Activated naive CD8-positive, alpha-beta T cell (primary cell): ENCODE measurements at regions not wholly inside any gene's neighbourhood (a gene's known extent, or its start where the extent isn't known, plus 50 kb on each side); places are given as distances from the start of the nearest gene placed in this dataset.

Experiments used
- H3K27ac Mint-ChIP-seq: one replicate; pipeline ENCODE4 v1.8.0; 2021; ENCODE audit warnings: mixed read lengths
- H3K27me3 Mint-ChIP-seq: one replicate; pipeline ENCODE4 v1.8.0; 2021; ENCODE audit warnings: mixed read lengths
- H3K36me3 Mint-ChIP-seq: one replicate; pipeline ENCODE4 v1.8.0; 2021; ENCODE audit warnings: mixed read lengths
- H3K4me1 Mint-ChIP-seq: one replicate; pipeline ENCODE4 v1.8.0; 2021; ENCODE audit warnings: low read depth, mixed read lengths
- H3K4me3 Mint-ChIP-seq: one replicate; pipeline ENCODE4 v1.8.0; 2021; ENCODE audit warnings: mild to moderate bottlenecking, mixed read lengths
- H3K9me3 Mint-ChIP-seq: one replicate; pipeline ENCODE4 v1.8.0; 2021; ENCODE audit warnings: low read depth, mixed read lengths

DNA sequence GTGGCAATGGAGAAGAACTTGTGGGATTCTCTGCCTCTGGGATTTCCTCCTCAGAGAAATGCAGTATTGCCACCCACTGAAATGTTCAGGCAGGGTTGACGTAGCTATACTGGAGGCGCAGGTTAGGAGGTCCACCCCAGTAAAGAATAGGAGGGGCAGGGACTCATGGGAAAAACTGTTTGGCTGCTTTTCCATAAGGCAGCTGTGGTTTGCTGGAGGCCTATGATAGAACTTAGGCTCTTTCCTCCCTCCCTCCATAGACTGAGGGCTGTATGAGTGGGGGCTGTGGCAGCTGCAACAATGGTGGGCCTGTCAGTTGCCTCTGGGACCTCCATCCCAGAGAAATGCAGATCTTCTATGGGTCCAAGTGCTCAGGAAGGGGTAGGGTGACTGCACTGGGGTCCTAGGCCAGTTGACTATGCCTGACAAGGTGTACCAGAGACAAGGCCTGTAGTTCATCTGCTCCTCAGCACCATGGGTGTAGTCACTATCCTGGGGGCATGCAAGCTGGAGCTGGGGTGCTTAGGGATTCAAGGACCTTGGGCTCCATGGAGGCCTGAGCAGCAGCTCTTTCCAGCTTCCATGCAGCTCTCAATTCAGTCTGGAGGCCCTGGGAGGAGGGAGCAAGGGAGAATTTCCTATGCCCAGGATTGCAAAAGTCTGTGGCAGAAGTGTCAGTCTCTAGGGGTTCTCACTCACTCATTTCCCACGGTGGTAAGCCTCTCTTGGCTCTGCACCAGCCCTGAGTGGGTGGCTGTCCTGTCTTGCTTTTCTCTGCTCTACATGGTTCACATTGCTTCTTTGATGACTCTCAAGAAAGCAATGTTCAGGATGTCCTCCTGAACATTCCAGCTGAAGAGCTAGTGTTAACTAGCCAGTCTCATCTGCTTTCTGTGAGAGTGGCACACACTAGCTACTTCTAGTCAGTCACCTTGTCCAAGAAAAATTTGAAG is 353.0 kb downstream of the IDS start:
- no peak overlapping the region for H3K4me3 Mint-ChIP-seq
- H3K36me3 Mint-ChIP-seq, result no peaks in the 10 kb centered on the region
- no peaks in the 10 kb centered on the region for H3K4me1 Mint-ChIP-seq
- H3K9me3 Mint-ChIP-seq, result no peaks in the 10 kb centered on the region
- H3K27ac Mint-ChIP-seq, result no peak overlapping the region
- no peaks in the 10 kb centered on the region for H3K27me3 Mint-ChIP-seq

DNA sequence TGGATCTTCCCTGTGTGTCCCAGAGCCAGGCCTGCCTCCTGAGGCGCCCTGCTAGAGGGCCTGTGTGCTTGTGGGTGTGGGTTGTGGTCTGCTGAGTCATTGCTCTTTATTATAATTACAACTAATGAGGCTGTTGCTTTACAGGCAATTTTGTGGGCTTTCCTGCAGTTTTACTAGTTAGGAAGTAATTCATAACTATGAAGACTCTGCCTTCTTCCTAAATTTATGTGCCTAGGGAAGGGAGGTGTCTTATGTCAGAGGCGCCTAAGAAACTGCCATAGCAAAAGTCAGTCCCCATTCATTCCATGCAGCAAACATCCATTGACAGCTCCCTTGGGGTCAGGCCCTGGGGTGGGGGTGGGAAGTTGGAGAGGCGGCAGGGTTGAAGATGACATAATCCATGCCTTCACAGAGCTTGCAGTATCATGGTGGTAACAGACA is 359.2 kb downstream of the IDS start:
- H3K27ac Mint-ChIP-seq, result no peak overlapping the region
- H3K36me3 Mint-ChIP-seq, result no peaks in the 10 kb centered on the region
- no peak overlapping the region for H3K4me3 Mint-ChIP-seq
- H3K27me3 Mint-ChIP-seq, result no peaks in the 10 kb centered on the region
- no peaks in the 10 kb centered on the region for H3K4me1 Mint-ChIP-seq
- H3K9me3 Mint-ChIP-seq, result no peaks in the 10 kb centered on the region

DNA sequence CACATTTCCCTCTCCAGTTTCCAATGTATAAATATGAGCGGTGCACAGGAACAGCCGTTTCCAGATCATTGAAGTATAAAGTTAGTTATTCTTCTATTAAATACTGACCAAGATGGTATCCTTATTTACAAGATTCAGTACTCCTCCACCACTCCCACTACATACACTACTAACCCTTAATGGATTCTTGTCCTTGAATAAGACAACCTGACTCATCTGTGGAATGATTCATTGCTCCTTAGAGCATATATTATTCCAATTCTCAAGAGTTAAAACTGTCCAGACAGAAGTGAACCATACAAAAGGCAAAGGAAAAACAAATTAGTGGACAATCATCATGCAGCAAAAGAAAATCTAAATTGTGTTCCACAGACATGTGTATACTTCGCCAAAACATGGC is 373.3 kb downstream of the IDS start:
- no peak overlapping the region for H3K4me3 Mint-ChIP-seq
- H3K27ac Mint-ChIP-seq, result no peak overlapping the region
- no peaks in the 10 kb centered on the region for H3K36me3 Mint-ChIP-seq
- H3K4me1 Mint-ChIP-seq, result no peaks in the 10 kb centered on the region
- no peaks in the 10 kb centered on the region for H3K9me3 Mint-ChIP-seq
- H3K27me3 Mint-ChIP-seq, result no peaks in the 10 kb centered on the region

DNA sequence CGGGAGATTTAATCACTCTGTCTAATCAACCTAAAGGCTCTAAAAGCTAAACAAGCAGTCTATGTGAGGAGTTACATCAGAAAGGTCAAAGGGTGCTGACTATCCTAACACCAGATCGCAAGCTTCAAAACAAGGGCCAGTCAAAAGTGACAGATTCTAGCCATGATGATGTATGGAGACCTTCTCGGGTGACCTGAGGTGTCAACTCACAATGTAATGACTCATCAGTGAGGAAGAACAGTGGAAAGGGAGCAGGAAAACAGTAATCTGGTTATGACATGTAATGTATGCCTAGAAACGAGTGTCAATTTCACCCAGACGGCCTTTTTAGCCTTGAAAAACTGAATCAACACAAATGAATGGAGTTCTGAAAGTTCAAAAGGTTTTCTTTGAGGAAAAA is 375.3 kb downstream of the IDS start:
- H3K9me3 Mint-ChIP-seq, result no peaks in the 10 kb centered on the region
- H3K36me3 Mint-ChIP-seq, result no peaks in the 10 kb centered on the region
- no peaks in the 10 kb centered on the region for H3K27me3 Mint-ChIP-seq
- H3K27ac Mint-ChIP-seq, result no peak overlapping the region
- no peak overlapping the region for H3K4me3 Mint-ChIP-seq
- H3K4me1 Mint-ChIP-seq, result no peaks in the 10 kb centered on the region

DNA sequence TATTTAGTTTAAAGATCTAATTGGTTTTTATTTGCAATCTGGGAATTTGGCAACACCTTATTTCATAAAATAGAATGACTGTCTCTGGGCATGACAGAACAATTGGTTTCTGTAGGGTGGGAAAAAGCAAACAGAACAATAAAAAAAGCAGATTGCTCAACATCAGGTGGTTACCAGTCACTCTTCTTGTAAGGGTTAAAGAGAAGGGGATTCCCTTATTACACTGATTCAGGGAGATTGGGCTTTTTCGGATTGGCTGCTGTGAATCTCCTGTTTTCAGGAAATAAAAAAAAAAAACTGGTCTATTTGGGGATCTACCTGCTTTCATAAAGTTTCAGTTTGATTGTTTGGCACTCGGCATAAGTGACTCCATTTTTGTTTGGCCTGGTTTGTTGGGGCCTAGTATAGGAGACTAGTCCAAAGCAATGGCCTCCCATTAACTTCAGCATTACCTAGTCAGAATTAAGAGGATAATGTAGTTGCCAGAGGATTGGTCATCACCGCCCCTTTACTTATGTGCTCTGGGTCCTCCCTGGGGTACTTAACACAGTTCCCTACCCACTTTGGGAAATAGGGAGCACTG is 380.5 kb downstream of the IDS start:
- no peak overlapping the region for H3K4me3 Mint-ChIP-seq
- no peaks in the 10 kb centered on the region for H3K4me1 Mint-ChIP-seq
- H3K27ac Mint-ChIP-seq, result no peak overlapping the region
- no peaks in the 10 kb centered on the region for H3K9me3 Mint-ChIP-seq
- no peaks in the 10 kb centered on the region for H3K27me3 Mint-ChIP-seq
- no peaks in the 10 kb centered on the region for H3K36me3 Mint-ChIP-seq

DNA sequence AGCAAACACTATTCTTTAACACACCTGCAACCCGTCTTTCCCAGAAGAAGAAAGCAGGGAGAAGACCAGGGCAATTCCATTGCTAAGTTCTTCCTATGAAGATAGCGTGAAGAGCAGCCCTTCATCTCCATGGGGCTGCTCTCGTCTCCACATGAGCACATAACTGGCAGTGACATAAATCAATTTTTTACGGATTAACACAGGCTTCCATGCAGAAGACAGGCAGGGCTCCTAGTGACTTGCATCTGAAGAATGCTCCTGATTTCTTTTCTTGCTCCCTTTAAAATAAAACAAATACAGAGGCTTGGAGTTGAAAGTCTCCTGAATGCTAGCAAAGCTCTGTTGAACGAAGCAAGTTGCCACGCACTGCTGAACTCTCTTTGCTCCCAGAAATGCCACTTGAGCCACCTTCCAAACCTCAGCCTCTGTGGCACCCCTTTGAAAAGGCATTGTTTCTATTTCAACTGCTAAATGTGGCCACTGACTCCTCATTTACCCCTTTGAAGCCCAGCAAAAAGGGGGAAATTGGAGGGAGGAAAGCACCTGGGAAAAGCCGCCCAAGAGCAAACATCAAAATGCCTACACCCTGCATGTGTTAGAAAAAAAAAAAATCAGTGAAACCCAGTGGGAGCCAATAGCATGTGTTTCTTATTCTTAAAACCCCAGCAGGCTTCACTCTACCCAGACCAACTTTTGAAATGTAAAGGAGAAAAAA is 383.7 kb downstream of the IDS start:
- Mint-ChIP-seq H3K27ac (no peak overlapping the region), H3K27me3 (no peaks in the 10 kb centered on the region), H3K36me3 (no peaks in the 10 kb centered on the region), H3K4me3 (no peak overlapping the region), H3K9me3 (no peaks in the 10 kb centered on the region), H3K4me1 (no peaks in the 10 kb centered on the region)

DNA sequence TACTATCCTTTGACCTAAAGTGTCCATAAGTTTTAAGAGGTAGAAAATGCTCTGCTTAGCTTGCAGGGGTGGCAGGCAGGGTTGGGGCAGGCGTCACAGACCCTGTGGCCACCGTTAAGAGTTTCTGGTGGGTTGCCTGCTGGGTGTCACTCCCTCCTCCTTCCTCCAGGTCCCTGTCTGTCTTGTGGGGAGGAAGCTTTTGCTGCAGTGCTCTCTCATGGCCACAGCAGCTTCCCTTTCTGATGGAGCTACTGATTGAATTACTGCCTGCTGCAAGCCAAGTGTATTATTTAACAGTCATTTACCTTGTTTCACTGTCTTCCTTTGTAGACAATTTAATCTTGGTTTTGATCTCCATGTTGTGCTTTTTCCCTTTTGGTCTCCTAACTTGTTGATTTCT is 384.6 kb downstream of the IDS start:
- Mint-ChIP-seq H3K27me3 (no peaks in the 10 kb centered on the region), H3K36me3 (no peaks in the 10 kb centered on the region), H3K4me1 (no peaks in the 10 kb centered on the region), H3K27ac (no peak overlapping the region), H3K4me3 (no peak overlapping the region), H3K9me3 (no peaks in the 10 kb centered on the region)

DNA sequence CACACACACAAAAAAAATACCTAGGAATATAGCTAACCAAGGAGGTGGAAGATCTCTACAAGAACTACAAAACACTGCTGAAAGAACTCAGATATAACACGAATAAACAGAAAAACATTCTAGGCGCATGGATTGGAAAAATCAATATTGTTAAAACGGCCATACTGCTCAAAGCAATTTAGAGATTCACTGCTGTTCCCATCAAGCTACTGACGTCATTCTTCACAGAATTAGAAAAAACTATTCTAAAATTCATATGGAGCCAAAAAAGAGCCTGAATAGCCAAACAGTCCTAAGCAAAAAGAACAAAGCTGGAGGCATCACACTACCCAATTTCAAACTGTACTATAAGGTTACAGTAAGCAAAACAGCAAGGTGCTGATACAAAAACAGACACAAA is 390.2 kb downstream of the IDS start:
- Mint-ChIP-seq H3K4me3 (no peak overlapping the region), H3K27ac (no peak overlapping the region), H3K4me1 (no peaks in the 10 kb centered on the region), H3K9me3 (peaks cover 6% of the 10 kb centered on the region), H3K27me3 (no peaks in the 10 kb centered on the region), H3K36me3 (no peaks in the 10 kb centered on the region)

DNA sequence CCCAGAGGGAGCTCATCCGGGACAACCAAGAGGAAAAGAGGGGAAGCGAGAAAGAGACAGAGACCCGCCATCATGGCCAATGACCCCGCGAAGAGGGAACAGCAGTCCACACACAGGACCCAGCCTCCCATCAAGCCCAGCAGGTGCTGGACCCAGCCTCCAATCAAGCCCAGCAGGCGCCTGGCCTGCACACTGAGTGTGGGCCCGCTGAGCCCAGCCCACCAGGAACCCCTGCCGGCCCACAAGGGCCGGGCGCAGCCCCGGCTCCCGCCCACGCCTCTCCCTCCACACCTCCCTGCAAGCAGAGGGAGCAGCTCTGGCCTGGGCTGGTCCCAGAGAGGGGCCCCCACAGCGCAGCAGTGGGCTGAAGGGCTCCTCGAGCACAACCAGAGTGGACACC is 391.1 kb downstream of the IDS start:
- no peaks in the 10 kb centered on the region for H3K36me3 Mint-ChIP-seq
- peaks cover 6% of the 10 kb centered on the region for H3K9me3 Mint-ChIP-seq
- no peaks in the 10 kb centered on the region for H3K4me1 Mint-ChIP-seq
- H3K27me3 Mint-ChIP-seq, result no peaks in the 10 kb centered on the region
- H3K4me3 Mint-ChIP-seq, result no peak overlapping the region
- H3K27ac Mint-ChIP-seq, result no peak overlapping the region

DNA sequence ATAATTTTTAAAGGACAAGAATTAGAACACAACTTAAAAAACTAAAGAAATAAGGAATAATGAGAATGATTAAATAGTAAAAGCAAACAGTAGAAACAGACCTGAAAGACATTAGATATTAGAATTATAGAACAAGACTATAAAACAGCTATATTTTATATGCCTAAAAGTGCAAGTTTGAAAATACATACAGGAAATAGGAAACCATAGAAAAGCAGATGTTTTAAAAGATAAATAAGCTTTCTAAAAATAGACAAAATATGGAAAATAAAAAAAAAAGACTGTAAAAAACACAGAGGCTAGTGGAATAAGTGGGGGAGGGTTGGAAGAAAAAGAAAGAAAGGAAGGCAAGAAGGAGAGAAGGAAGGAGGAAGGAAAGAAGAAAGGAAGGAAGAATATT is 407.3 kb downstream of the IDS start:
- no peak overlapping the region for H3K27ac Mint-ChIP-seq
- H3K27me3 Mint-ChIP-seq, result no peaks in the 10 kb centered on the region
- no peaks in the 10 kb centered on the region for H3K9me3 Mint-ChIP-seq
- no peak overlapping the region for H3K4me3 Mint-ChIP-seq
- H3K36me3 Mint-ChIP-seq, result no peaks in the 10 kb centered on the region
- H3K4me1 Mint-ChIP-seq, result peaks cover 4% of the 10 kb centered on the region

DNA sequence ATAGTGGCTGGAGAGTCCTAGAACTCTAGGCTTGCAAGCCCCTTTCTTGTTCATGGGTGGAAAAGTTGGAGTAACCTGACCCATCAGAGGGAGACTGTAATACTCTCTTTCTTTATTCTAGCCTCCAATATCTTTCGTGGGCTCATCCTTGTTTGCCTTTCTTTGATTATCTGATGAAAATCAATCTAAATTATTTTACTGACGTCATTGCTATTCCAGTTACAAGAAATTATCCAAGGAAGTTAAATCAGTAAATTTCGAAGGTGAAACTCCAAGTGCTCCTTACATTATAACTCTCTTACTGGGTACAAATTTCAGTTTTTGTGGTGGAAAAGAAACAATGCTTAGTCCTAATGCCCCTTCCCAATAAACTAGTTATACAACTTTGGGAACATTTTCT is 412.9 kb downstream of the IDS start:
- Mint-ChIP-seq H3K4me1 (no peaks in the 10 kb centered on the region), H3K27me3 (no peaks in the 10 kb centered on the region), H3K9me3 (no peaks in the 10 kb centered on the region), H3K27ac (no peak overlapping the region), H3K36me3 (no peaks in the 10 kb centered on the region), H3K4me3 (no peak overlapping the region)

DNA sequence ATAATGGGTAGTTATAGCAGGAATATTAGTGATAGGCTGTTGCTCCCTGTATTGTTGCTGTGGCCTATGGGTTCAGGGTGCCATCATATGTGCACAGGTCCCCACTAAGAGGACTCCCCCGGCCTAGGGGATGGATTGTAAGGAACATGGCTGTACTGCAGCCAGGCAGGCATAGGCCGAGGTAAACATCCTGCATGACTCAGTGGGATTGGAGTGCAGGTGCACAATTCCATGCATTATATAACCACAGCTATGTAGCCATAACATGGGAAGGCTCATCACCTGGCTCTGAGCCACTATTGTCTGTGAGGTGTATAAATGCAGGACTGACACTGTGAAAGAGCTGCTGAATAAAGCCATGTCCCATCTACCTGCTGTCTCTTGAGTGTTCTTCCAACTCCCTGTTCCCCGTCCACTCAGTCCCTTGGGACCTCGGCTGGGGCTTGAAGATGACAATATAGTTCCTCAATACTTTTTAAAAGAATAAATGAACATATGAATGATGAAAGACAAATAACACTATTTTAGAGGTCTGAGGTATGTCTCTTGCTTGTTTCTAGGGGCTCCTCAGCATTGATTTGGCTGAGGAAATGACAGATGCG is 425.2 kb downstream of the IDS start:
- no peaks in the 10 kb centered on the region for H3K36me3 Mint-ChIP-seq
- H3K9me3 Mint-ChIP-seq, result no peaks in the 10 kb centered on the region
- no peak overlapping the region for H3K4me3 Mint-ChIP-seq
- H3K27ac Mint-ChIP-seq, result no peak overlapping the region
- H3K27me3 Mint-ChIP-seq, result no peaks in the 10 kb centered on the region
- H3K4me1 Mint-ChIP-seq, result peaks cover under 1% of the 10 kb centered on the region

DNA sequence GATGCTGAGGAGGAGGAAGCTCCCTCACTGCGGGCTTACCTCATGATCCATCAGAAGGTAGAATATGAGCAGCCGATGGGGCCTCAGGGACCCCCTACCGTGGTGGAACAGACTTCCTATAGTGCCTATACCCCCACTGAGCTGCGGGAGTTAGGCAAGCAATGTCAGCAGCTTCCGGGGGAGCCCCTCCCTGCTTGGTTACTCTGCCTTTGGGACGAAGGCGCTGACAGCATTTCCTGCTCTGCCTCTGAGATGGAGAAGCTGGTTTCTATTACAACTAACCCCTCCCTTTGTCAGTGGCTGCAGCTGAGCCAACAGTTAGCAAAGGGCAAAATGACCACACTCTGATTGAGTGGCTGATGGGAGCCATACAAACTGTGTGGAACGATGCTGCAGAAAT is 430.7 kb downstream of the IDS start:
- Mint-ChIP-seq H3K9me3 (no peaks in the 10 kb centered on the region), H3K4me1 (peaks cover 6% of the 10 kb centered on the region), H3K27me3 (no peaks in the 10 kb centered on the region), H3K27ac (no peak overlapping the region), H3K36me3 (no peaks in the 10 kb centered on the region), H3K4me3 (no peak overlapping the region)

DNA sequence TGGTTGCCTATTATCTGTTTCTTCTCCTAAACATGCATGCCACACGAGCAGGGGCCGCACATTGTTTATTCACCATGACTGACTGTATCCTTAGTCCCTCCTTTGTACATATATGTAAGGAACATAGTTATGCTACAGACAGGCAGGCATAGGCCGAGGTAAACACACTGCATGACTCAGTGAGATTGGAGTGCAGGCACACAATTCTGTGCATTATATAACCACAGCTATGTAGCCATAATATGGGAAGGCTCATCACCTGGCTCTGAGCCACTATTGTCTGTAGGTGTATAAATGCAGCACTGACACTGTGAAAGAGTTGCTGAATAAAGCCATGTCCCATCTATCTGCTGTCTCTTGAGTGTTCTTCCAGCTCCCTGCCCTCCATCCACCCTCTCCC is 431.6 kb downstream of the IDS start:
- no peaks in the 10 kb centered on the region for H3K27me3 Mint-ChIP-seq
- H3K4me3 Mint-ChIP-seq, result no peak overlapping the region
- H3K9me3 Mint-ChIP-seq, result no peaks in the 10 kb centered on the region
- H3K36me3 Mint-ChIP-seq, result no peaks in the 10 kb centered on the region
- H3K27ac Mint-ChIP-seq, result no peak overlapping the region
- H3K4me1 Mint-ChIP-seq, result peaks cover 6% of the 10 kb centered on the region

DNA sequence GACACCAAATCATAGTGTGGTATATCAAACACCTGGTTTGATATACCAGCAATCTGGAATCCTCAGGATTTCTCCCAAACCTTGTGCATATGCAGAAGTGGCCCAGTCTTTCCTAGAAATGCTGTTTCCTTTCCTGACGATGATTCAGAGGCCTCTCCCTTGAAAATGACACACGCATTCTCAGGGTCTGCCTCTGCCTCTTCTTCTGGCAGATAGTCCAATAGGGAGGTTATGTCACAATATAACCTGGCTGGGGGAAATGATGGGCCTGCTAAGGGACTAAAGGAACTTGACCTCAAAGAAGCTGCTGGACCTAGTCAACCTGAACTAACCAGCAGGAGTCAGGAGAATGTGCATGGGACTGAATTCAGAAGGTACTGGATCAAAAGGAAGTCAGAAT is 435.2 kb downstream of the IDS start:
- Mint-ChIP-seq H3K4me3 (no peak overlapping the region), H3K36me3 (no peaks in the 10 kb centered on the region), H3K4me1 (peaks cover 6% of the 10 kb centered on the region), H3K27me3 (no peaks in the 10 kb centered on the region), H3K27ac (no peak overlapping the region), H3K9me3 (no peaks in the 10 kb centered on the region)
